ENCODE measurements at regions not wholly inside any gene's neighbourhood (a gene's known extent, or its start where the extent isn't known, plus 50 kb on each side); places are given as distances from the start of the nearest gene placed in this dataset.

- Histone ChIP-seq H3K4me3 (ENCODE audit: low read depth, low read length) (no peak overlapping the region), H3K36me3 (ENCODE audit: control insufficient read depth in 2 of 2, insufficient read depth in 1 of 2, low read length in 2 of 2) (no peaks in the 10 kb centered on the region), H3K9me3 (ENCODE audit: control insufficient read depth, insufficient read depth, low read depth, low read length) (no peaks in the 10 kb centered on the region), H3K4me1 (ENCODE audit: control insufficient read depth, insufficient read depth, low read length) (no peaks in the 10 kb centered on the region), H3K27ac (ENCODE audit: extremely low read depth, low read depth, low read length) (no peak overlapping the region)
- POLR2A ChIA-PET: no interaction called here
- TF ChIP-seq ZNF114 (tag by site-specific recombination; IDR thresholded peaks at IDR 0.05) (no peak), ZNF280D (tag by site-specific recombination; IDR thresholded peaks at IDR 0.05) (no peak), ZBTB20 (tag by site-specific recombination; IDR thresholded peaks at IDR 0.05) (no peak), ZBTB8A (tag by site-specific recombination; IDR thresholded peaks at IDR 0.05) (no peak), MZF1 (tag by site-specific recombination; IDR thresholded peaks at IDR 0.05; ENCODE audit: borderline replicate concordance) (no peak), ZBTB48 (tag by site-specific recombination; IDR thresholded peaks at IDR 0.05) (no peak)
- CTCF ChIA-PET: no interaction called here
These were observed 210.1 kb upstream of the CD96 start for GRCh38 chr3:111331912-111332311.

- ChIA-PET POLR2A (no interaction called here), CTCF (no interaction called here)
- H3K27ac ChIP-seq (ENCODE audit: extremely low read depth, low read depth, low read length): no peak overlapping the region
- H3K9me3 ChIP-seq (ENCODE audit: control insufficient read depth, insufficient read depth, low read depth, low read length): no peaks in the 10 kb centered on the region
- H3K36me3 ChIP-seq (ENCODE audit: control insufficient read depth in 2 of 2, insufficient read depth in 1 of 2, low read length in 2 of 2): no peaks in the 10 kb centered on the region
- no peak for TF ChIP-seq ZNF677 (tag by site-specific recombination; IDR thresholded peaks at IDR 0.05)
- H3K4me3 ChIP-seq (ENCODE audit: low read depth, low read length): no peak overlapping the region
- no peaks in the 10 kb centered on the region for H3K4me1 ChIP-seq (ENCODE audit: control insufficient read depth, insufficient read depth, low read length)
These were observed 209.4 kb upstream of the CD96 start for GRCh38 chr3:111332488-111333080.

- H3K4me1 ChIP-seq (ENCODE audit: control insufficient read depth, insufficient read depth, low read length): no peaks in the 10 kb centered on the region
- POLR2A ChIA-PET: no interaction called here
These were observed 208.4 kb upstream of the CD96 start for GRCh38 chr3:111333642-111334041.

More at GRCh38 chr3:111333642-111334041, 208.4 kb upstream of the CD96 start:
- TF ChIP-seq PRDM1 (tag by site-specific recombination; IDR thresholded peaks at IDR 0.05) (no peak), ZNF521 (tag by site-specific recombination; IDR thresholded peaks at IDR 0.05) (no peak), ZNF426 (tag by site-specific recombination; IDR thresholded peaks at IDR 0.05) (no peak), ZNF184 (tag by site-specific recombination; IDR thresholded peaks at IDR 0.05) (no peak), KLF7 (tag by site-specific recombination; IDR thresholded peaks at IDR 0.05; ENCODE audit: borderline replicate concordance) (no peak), ZNF704 (tag by site-specific recombination; IDR thresholded peaks at IDR 0.05) (no peak), ZNF560 (tag by site-specific recombination; IDR thresholded peaks at IDR 0.05; ENCODE audit: borderline replicate concordance) (no peak), ZNF610 (tag by site-specific recombination; IDR thresholded peaks at IDR 0.05; ENCODE audit: borderline replicate concordance) (no peak), ZNF513 (tag by site-specific recombination; IDR thresholded peaks at IDR 0.05) (no peak), KLF1 (tag by site-specific recombination; IDR thresholded peaks at IDR 0.05) (no peak), GLIS2 (tag by site-specific recombination; IDR thresholded peaks at IDR 0.05) (no peak), ZFHX2 (tag by site-specific recombination; conservative IDR thresholded peaks at IDR 0.05) (no peak), ZNF830 (tag by site-specific recombination; IDR thresholded peaks at IDR 0.05; ENCODE audit: low read depth) (no peak), ZNF311 (tag by site-specific recombination; IDR thresholded peaks at IDR 0.05; ENCODE audit: borderline replicate concordance) (no peak), ZNF266 (tag by site-specific recombination; IDR thresholded peaks at IDR 0.05; ENCODE audit: low read depth) (no peak), ZNF174 (tag by site-specific recombination; IDR thresholded peaks at IDR 0.05) (no peak), ZBTB44 (tag by site-specific recombination; IDR thresholded peaks at IDR 0.05) (no peak), ZNF19 (tag by site-specific recombination; IDR thresholded peaks at IDR 0.05; ENCODE audit: low read depth) (no peak), ZNF501 (tag by site-specific recombination; IDR thresholded peaks at IDR 0.05) (no peak)
- CTCF ChIA-PET: no interaction called here
- Histone ChIP-seq H3K36me3 (ENCODE audit: control insufficient read depth in 2 of 2, insufficient read depth in 1 of 2, low read length in 2 of 2) (no peaks in the 10 kb centered on the region), H3K4me3 (ENCODE audit: low read depth, low read length) (no peak overlapping the region), H3K9me3 (ENCODE audit: control insufficient read depth, insufficient read depth, low read depth, low read length) (no peaks in the 10 kb centered on the region), H3K27ac (ENCODE audit: extremely low read depth, low read depth, low read length) (no peak overlapping the region)

All from HEK293 (cell line).